Breast epithelium (tissue), 3 donors: ENCODE measurements at regions not wholly inside any gene's neighbourhood (a gene's known extent, or its start where the extent isn't known, plus 50 kb on each side); places are given as distances from the start of the nearest gene placed in this dataset.

ENCODE experiments used
- CTCF ChIP-seq, 3 donors: fragments of 450-650 bp; IDR thresholded peaks; one replicate each; pipeline ENCODE4 v1.5.1; 2016 to 2017; ENCODE audit warnings: antibody characterized with exemption in 3 of 3, mild to moderate bottlenecking in 3 of 3, moderate library complexity in 3 of 3
- POLR2A ChIP-seq: fragments of 450-650 bp; IDR thresholded peaks from one replicate; pipeline ENCODE4 v1.6.1; 2016; ENCODE audit warnings: antibody characterized with exemption, mild to moderate bottlenecking, moderate library complexity

GRCh38 chr10:120995768-120996167, 144.6 kb downstream of the WDR11 start:
- TF ChIP-seq CTCF (IDR thresholded peaks at IDR 0.05) (no peak), POLR2A (no peak)
